Epithelial cell of esophagus (primary cell): ENCODE measurements at regions not wholly inside any gene's neighbourhood (a gene's known extent, or its start where the extent isn't known, plus 50 kb on each side); places are given as distances from the start of the nearest gene placed in this dataset.

Experiments
- DNase-seq: peaks from one replicate; pipeline ENCODE4 v3.0.0; 2010; ENCODE audit warnings: low read depth
- H3K4me3 ChIP-seq: 2 replicates; pipeline ENCODE4 v1.5.1; 2011; ENCODE audit warnings: mild to moderate bottlenecking, low read length, control low read depth
- TF ChIP-seq, protein P1 (sequence below): IDR thresholded peaks from 2 replicates; pipeline ENCODE4 v1.5.1; 2011; ENCODE audit warnings: low read depth, mild to moderate bottlenecking, low read length, control low read depth, inconsistent platforms; ENCODE audit not compliant: insufficient read depth; ENCODE audit errors: missing control alignments

DNA sequence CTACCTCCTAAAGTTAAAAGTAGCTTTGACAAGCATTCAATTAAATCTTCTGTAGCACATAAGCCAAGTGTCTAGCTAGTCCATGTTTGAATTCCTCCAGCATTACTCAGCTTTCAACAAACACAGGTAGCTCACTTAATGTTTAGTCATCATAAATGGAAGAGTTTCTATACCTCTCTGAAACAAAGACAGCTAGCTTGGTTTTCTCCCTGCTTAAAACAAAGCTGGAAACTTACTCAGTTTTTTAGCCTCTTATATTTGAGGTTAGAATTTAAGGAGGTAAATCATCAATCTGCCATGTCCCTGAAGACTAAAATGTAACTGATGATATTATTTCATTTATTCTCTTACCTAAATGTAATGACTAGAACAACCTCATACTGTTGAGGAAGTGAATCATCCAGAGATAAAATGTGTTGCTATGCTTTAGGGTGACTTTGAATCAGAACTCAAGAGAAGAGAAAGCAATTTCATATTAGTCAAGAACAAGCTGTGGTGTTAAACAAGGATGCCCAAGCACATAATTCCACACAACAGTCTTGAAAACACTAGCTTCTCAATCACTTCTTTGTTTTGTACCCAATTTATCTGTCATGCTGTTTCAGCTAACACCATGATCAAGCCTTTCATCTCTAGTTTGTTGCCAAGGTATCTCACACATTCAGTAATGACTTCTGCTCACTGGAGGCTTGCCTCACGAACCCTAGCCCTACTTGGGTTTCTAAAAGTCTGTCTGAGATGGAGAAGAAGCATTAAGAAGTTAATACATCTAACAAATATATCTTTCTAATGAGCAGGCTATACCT lies 251.9 kb downstream of the EPM2A start:
- peak; percentile 91 for DNase-seq
- TF ChIP-seq, protein P1, sequence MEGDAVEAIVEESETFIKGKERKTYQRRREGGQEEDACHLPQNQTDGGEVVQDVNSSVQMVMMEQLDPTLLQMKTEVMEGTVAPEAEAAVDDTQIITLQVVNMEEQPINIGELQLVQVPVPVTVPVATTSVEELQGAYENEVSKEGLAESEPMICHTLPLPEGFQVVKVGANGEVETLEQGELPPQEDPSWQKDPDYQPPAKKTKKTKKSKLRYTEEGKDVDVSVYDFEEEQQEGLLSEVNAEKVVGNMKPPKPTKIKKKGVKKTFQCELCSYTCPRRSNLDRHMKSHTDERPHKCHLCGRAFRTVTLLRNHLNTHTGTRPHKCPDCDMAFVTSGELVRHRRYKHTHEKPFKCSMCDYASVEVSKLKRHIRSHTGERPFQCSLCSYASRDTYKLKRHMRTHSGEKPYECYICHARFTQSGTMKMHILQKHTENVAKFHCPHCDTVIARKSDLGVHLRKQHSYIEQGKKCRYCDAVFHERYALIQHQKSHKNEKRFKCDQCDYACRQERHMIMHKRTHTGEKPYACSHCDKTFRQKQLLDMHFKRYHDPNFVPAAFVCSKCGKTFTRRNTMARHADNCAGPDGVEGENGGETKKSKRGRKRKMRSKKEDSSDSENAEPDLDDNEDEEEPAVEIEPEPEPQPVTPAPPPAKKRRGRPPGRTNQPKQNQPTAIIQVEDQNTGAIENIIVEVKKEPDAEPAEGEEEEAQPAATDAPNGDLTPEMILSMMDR: no peak
- H3K4me3 ChIP-seq: no peak overlapping the region

DNA sequence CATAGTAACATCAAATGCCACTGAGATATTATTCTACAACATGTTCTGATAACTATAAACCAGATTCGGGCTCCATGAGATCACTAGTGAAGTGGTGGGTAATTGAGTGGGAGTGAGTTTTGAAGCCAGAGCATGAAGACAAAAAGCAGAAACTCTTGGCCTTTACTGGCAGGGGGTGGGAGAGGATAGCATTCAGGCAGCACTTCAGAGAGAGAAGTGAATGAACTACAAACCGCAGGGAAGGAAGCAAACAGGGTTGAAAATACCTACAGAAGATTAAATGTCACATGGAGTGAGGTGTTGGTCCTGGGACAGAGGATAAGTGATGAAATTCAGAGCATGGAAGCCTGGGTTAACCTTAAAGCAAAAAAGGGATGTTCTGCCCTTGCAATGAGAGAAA lies 250.0 kb downstream of the EPM2A start:
- TF ChIP-seq, protein P1: no peak
- H3K4me3 ChIP-seq: no peak overlapping the region
- no peak for DNase-seq

DNA sequence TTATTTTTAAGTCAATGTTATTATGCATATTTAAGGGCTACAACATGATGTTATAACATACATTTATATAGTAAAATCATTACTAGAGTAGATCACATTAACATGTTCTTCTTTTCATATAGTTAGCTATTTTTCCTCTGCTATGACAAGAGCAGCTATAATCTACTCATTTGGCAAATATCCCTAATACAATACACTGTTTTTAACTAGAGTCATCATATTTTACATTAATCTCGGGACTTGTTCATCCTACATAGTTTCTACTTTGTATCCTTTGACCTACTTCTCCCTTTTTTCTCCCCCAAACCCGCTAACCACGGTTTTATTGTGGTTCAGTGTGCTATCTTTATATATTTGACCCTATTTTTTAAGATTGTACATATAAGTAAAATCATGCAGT lies 249.0 kb downstream of the EPM2A start:
- TF ChIP-seq, protein P1: no peak

DNA sequence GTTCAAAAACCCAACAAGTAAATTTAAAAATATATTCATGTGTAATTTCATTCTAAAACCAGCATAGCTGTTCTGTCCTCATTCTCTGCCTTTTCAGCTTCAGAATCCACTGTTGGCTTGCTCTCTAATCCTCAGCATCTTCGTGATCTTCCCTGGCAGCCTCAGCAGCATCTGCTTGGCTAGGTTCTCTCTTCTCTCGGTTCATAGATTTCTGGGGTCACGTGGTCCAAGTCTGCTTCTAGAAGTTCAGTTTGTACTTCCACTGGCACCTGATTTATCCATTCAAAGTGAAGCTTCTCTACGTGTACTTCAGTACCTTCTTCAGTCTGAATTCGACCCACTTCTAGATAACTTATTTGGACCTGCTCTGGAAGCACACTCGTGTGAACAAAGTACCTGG lies 245.7 kb downstream of the EPM2A start:
- no peak for DNase-seq
- no peak overlapping the region for H3K4me3 ChIP-seq
- TF ChIP-seq, protein P1: no peak

More for the DNA sequence above, 249.0 kb downstream of the EPM2A start:
- no peak overlapping the region for H3K4me3 ChIP-seq
- DNase-seq: no peak

DNA sequence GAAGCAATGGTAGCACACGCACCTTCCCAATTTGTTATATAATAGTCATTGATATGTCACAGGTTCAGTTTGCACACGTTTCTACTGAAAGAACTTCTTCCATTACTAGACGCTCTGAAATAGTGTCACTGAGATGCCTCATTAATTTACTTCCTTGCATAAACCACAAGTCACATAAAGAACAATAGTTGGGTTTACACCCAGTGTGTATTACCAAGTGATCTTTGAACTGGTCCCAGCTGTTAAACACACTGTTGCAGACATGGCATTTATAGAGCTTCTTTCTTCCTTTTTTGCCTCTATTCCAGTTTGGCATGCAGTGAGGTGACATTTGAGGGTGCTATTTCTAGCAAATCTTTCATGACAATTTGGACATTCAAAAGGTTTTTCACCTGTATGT lies 245.3 kb downstream of the EPM2A start:
- TF ChIP-seq, protein P1: no peak
- no peak overlapping the region for H3K4me3 ChIP-seq
- DNase-seq: no peak

DNA sequence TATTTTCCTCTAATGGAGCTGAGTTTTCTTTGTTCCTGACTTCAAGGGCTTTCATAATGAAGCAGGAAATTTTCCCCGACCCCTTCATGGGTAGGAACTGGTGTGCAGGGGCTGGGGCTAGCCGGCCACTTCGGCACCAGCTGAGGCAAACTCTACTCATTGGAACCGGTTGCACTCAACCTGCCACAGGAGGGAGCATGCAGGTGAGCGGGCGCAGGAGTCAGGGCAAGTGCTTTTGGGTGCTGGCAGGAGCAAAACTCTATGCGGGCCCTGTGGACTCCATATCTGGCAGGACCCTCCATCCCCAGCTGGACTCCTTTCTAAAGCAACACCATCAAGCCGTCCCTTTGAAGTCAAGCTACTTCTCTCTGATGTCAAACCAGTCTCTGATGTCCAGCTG lies 244.2 kb downstream of the EPM2A start:
- TF ChIP-seq, protein P1: no peak
- DNase-seq: no peak
- no peak overlapping the region for H3K4me3 ChIP-seq

DNA sequence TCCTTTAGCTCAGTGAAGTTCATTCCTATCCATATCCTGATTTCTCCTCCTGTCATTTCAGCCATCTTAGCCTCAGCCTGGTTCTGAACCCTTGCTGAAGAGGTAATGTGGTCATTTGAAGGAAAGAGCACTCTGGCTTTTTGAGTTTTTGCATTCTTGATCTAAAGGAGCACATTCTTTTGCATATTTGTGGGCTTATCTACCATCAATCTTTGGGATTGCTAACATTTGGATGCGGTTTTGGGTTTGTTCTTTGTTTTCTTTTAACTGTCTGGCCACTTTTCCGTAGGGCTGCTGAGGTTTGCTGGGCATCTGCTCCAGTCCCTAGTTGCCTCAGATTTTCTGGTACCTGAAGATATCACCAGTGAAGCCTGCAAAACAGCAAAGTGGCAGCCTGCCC lies 238.3 kb downstream of the EPM2A start:
- DNase-seq: no peak
- TF ChIP-seq, protein P1: no peak
- H3K4me3 ChIP-seq: no peak overlapping the region
